Fibroblast of lung (primary cell): ENCODE measurements at regions not wholly inside any gene's neighbourhood (a gene's known extent, or its start where the extent isn't known, plus 50 kb on each side); places are given as distances from the start of the nearest gene placed in this dataset.

Experiments used
- CTCF ChIP-seq, 2 donors: IDR thresholded peaks in 1 of 2; conservative IDR thresholded peaks in 1 of 2; 1 replicate in 1 of 2; 2 replicates in 1 of 2; pipeline ENCODE4 v1.5.1; 2011 to 2012; ENCODE audit warnings: low read length in 2 of 2, control low read depth in 1 of 2, inconsistent platforms in 1 of 2, low read depth in 1 of 2, mild to moderate bottlenecking in 1 of 2
- EZH2 ChIP-seq: IDR thresholded peaks from 2 replicates; pipeline ENCODE4 v1.5.1; 2012; ENCODE audit warnings: low read length, control low read depth, mild to moderate bottlenecking; ENCODE audit errors: missing control alignments

- TF ChIP-seq EZH2 (no peak), CTCF (conservative IDR thresholded peaks at IDR 0.05 in 1 of 2, IDR thresholded peaks at IDR 0.05 in 1 of 2; ENCODE audit: low read depth in 1 of 2, low read length in 2 of 2) (no peak)
Observed at GRCh38 chr2:158002079-158002478, 99.6 kb upstream of the UPP2 start.
